ENCODE measurements at regions not wholly inside any gene's neighbourhood (a gene's known extent, or its start where the extent isn't known, plus 50 kb on each side); places are given as distances from the start of the nearest gene placed in this dataset.

DNA sequence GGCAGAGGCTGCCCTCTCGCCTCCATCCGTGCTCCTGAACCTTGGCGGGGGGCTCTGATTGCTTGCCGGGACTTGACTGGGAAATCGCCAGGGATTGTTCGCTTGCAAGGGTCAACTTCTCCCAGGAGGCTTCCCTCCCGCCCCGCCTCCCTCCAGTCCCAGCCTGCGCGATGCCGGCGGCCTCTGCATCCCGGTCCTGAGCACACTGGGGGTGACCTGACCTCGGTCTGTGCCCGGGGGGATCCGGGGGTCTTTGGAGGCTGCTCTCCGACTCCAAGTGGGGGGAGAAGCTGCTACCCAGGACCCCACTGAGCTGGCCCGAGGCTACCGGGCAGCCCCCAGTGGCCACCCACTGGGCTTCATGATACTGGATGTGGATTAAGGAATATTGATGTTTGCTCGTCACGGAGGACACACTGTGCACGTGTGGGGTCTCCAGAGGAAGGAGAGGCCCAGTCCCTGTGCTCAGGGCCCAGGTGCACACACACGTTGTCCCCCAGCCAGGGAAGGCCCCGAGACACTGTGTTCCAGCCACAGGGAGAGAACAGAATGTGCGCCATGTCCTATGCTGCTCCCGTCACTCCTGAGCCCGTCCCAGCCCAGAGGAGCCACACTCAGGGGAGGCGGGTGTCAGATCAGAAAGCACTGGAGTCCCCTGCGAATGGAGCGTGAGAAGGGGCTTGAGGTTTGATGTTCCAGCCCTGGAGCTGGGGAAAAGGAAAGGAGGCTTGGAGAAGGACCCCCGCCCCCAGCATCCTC is 55.9 kb upstream of the NKX1-1 start:
- FAIRE-seq, result no peak

DNA sequence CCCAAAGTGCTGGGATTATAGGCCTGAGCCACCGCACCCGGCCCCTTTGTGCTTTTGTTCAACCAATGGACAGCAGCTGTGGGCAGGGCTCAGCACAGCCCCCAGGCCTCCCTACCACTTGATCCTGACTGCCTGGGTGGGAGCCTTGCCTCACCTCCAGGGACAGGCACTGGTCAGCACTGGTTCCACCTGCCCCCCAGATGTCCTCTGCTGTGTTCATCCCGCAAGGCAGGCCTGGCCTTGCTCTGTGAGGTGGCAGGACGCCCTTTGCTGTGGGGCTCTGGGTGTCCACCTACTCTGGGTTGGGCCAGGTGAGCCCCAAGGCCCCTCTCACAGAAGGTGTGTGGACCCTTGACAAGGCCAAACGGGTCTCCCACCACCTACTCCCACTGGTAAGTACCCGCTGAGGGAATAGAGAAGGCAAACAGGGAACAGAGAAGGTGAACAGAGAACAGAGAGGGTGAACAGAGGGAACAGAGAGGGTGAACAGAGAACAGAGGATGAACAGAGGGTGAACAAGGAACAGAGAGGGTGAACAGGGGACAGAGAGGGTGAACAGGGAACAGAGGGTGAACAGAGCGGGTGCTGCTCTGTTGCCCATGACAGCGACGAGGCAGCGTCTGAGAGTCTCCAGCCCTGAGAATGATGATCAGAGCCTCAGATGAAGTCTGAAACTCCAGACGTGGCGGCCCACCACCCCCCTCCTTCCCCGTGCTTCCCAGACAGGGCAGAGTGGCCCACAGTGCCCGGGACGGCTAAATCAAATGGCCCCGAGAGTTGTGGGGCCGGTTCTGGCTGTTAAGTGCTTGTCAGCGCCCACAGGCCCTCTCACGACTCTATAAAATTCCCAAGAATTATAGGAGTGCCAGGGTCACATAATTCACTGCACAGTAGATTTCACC is 55.0 kb upstream of the NKX1-1 start:
- no peak for FAIRE-seq

- no peak for FAIRE-seq
These were observed 53.7 kb upstream of the NKX1-1 start for GRCh38 chr4:1459722-1460511.

GRCh38 chr4:1459081-1459721 is 53.0 kb upstream of the NKX1-1 start:
- FAIRE-seq, result no peak

- FAIRE-seq, result no peak
These were observed 52.3 kb upstream of the NKX1-1 start for GRCh38 chr4:1458581-1458980.

Measured in TTC549 (cell line).